ENCODE measurements at regions not wholly inside any gene's neighbourhood (a gene's known extent, or its start where the extent isn't known, plus 50 kb on each side); places are given as distances from the start of the nearest gene placed in this dataset.

GRCh38 chr13:76339649-76340048 is 546.6 kb downstream of the KCTD12 start (continued):
- no peak for TF ChIP-seq SAP30 (IDR thresholded peaks at IDR 0.05; ENCODE audit: insufficient read depth, insufficient replicate concordance, low read length)
- TF ChIP-seq NRF1 (IDR thresholded peaks at IDR 0.05; ENCODE audit: low read depth, low read length): no peak
- TF ChIP-seq CTBP2 (IDR thresholded peaks at IDR 0.05; ENCODE audit: borderline replicate concordance, insufficient read depth, insufficient read length, low read length): no peak
- no peak for TF ChIP-seq YY1 (IDR thresholded peaks at IDR 0.05; ENCODE audit: low read depth, low read length)

Data from H1 (cell line).